GM19468 (cell line): ENCODE measurements at regions not wholly inside any gene's neighbourhood (a gene's known extent, or its start where the extent isn't known, plus 50 kb on each side); places are given as distances from the start of the nearest gene placed in this dataset.

Source experiments
- ATAC-seq: cut with Tn5 transposase; IDR thresholded peaks from one replicate; pipeline ENCODE4 v1.9.1; 2021; ENCODE audit warnings: mild to moderate bottlenecking, moderate library complexity, moderate number of reproducible peaks; ENCODE audit not compliant: unreplicated experiment; ENCODE audit errors: extremely low read depth

- no peak for ATAC-seq
These were observed 83.3 kb upstream of the SLC38A4 start for GRCh38 chr12:46908936-46909635.

GRCh38 chr12:46910830-46911229 is 85.0 kb upstream of the SLC38A4 start:
- ATAC-seq = no peak

GRCh38 chr12:46914336-46914735 is 88.5 kb upstream of the SLC38A4 start:
- ATAC-seq = no peak

GRCh38 chr12:46915082-46915481 is 89.3 kb upstream of the SLC38A4 start:
- no peak for ATAC-seq

GRCh38 chr12:46915836-46916235 is 90.0 kb upstream of the SLC38A4 start:
- no peak for ATAC-seq

- ATAC-seq = no peak
These were observed 91.1 kb upstream of the SLC38A4 start for GRCh38 chr12:46916796-46917419.

GRCh38 chr12:46917821-46918220 is 92.0 kb upstream of the SLC38A4 start:
- ATAC-seq = no peak

- ATAC-seq = no peak
These were observed 92.8 kb upstream of the SLC38A4 start for GRCh38 chr12:46918631-46919030.

GRCh38 chr12:46919666-46920400 is 94.0 kb upstream of the SLC38A4 start:
- no peak for ATAC-seq

- no peak for ATAC-seq
These were observed 94.7 kb upstream of the SLC38A4 start for GRCh38 chr12:46920499-46920898.

- ATAC-seq = no peak
These were observed 95.4 kb upstream of the SLC38A4 start for GRCh38 chr12:46921048-46921763.

GRCh38 chr12:46921764-46922133 is 96.0 kb upstream of the SLC38A4 start:
- ATAC-seq = no peak

- ATAC-seq = no peak
These were observed 100.7 kb upstream of the SLC38A4 start for GRCh38 chr12:46926526-46926925.

GRCh38 chr12:46930101-46930500 is 104.3 kb upstream of the SLC38A4 start:
- ATAC-seq = no peak

- ATAC-seq = no peak
These were observed 108.2 kb upstream of the SLC38A4 start for GRCh38 chr12:46933947-46934346.

GRCh38 chr12:46934374-46935111 is 108.7 kb upstream of the SLC38A4 start:
- no peak for ATAC-seq

- no peak for ATAC-seq
These were observed 109.6 kb upstream of the SLC38A4 start for GRCh38 chr12:46935271-46935847.

- ATAC-seq = no peak
These were observed 110.2 kb upstream of the SLC38A4 start for GRCh38 chr12:46936042-46936441.

GRCh38 chr12:46938071-46938678 is 112.4 kb upstream of the SLC38A4 start:
- ATAC-seq = no peak
